NOMO-1 (cell line): ENCODE measurements at regions not wholly inside any gene's neighbourhood (a gene's known extent, or its start where the extent isn't known, plus 50 kb on each side); places are given as distances from the start of the nearest gene placed in this dataset.
"Not testable (repeated sequence)": the region's sequence is repeated elsewhere in the genome, so short reads cannot be mapped to it uniquely, and the experiment has no call there.

Experiments used
- DNase-seq, 2 experiments: peaks; one replicate each; lab custom pipeline; 2025; ENCODE audit not compliant: unreplicated experiment in 2 of 2; lab: John Stamatoyannopoulos, UW

GRCh38 chr12:114858388-114859146, 174.6 kb upstream of the TBX3 start:
- DNase-seq, result no peak

DNA sequence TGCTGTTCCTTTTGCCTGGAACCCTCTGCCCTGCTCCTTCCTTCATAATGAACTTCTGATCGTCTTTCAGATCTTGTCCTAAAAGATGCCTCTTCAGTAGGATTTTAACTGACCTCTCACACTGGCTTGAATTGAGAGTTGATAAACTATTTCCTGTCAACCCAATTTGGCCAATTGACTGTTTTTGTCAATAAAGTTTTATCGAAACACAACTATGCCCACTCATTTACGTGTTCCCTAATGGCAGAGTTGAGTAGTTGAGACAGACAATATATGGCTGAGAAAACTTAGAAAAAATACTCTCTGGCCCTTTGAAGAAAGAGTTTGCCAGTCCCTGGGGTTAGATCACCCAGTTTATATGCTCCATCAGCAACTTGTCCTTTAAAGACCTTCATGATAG, 171.7 kb upstream of the TBX3 start:
- no peak for DNase-seq

DNA sequence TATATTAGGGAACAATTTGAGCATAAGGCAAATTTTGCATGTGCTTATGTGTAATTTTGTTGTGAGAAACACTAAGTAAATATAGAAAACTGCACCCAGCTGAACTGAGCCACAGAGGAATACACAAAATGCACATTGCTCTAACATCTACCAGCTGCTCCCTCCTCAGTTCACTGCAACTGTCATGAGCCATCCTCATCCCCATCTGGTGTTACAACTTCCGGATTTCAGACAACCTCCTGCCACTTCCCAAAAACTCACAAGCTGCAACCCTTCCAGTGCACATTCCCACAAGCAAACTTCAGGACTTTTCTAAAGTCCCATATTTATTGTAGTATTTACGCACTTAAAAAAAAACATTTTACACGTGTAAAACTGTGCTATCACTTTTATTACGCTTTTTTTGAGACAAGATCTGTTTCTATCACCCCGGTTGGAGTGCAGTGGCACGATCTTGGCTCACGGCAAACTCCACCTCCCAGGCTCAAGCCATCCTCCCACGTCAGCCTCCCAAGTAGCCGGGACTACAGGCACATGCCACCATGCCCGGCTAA, 169.1 kb upstream of the TBX3 start:
- no peak for DNase-seq

- DNase-seq, result no peak
Measured at GRCh38 chr12:114851981-114852380, 168.0 kb upstream of the TBX3 start.

- no peak for DNase-seq
Measured at GRCh38 chr12:114850661-114851275, 166.8 kb upstream of the TBX3 start.

GRCh38 chr12:114848666-114849065, 164.7 kb upstream of the TBX3 start:
- DNase-seq, result no peak

DNA sequence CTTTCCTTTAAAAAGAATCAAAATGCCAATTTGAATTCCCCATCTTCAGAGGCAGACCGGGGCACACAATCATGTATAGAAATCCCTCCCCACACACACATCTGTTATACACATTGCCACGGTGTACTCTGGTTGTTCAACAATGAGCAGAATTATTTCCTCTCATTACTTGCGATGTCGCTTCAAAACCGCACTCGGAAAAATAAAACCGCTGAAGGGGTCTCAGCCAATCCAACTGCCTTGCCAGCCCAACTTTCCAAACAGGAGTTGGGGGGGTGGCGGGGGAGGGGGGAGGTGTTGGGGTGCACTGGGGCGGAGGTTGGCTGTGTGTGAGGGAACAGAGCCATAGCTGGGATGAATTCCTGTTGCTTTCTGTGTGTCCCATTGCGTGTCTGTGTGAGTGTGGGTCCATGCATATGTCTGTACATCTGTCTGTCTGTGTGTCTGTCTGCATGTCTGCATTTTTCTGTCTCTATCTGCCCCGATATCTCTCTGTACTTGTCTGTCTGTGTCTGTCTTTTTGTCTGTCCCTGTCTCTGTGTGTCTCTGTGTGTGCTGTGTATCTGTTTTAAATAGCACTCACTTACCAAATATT, 163.6 kb upstream of the TBX3 start:
- DNase-seq, result no peak

GRCh38 chr12:114846771-114847170, 162.8 kb upstream of the TBX3 start:
- no peak for DNase-seq

DNA sequence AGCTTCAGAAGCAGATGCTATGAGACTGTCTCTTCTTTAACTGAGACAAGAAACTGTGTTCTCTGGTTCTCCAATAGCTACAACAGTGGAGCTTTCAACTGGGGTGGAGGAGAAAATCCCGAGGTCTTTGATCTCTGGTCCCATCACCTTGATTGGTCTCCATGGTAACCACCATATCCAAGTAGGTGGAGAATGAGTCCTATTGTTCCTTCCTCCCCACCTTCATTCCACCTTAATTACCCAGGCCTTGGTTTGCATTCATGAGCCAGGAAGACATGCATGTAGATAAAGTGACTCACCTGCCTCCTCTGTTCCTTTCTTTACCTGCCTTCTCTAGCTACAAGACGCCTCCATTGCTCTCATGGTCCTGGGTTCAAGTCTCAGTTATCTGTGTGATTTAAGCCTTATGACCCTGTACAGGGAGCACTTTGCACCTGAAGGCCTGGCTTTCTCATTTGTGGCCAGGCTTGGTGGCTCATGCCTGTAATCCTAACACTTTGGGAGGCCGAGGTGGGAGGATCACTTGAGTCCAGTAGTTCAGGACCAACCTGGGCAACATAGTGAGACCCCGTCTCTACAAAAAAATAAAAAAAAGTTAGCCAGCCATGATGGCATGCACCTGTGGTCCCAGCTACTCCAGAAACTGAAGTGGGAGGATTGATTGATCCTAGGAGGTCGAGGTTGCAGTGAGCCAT, 157.7 kb upstream of the TBX3 start:
- no peak for DNase-seq

GRCh38 chr12:114838480-114838879, 154.5 kb upstream of the TBX3 start:
- no peak for DNase-seq

DNA sequence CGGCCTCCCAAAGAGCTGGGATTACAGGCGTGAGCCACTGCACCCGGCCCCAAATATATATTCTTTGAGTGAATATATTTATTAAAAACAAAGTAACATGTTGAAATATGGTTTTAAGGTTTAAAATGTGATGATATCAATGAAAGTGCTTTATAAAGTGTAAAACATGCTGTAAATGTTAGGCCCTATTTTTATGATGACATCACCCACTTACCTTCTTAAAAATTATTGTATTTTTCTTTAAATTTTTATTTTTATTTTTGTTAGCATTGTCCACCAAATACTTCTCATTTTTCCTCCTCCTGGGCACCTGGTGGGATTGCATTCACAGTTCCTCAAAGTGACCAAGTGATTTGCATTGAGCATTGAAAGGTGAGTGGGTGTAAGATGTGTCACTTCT, 152.6 kb upstream of the TBX3 start:
- no peak for DNase-seq

- no peak for DNase-seq
Measured at GRCh38 chr12:114835031-114835430, 151.1 kb upstream of the TBX3 start.

DNA sequence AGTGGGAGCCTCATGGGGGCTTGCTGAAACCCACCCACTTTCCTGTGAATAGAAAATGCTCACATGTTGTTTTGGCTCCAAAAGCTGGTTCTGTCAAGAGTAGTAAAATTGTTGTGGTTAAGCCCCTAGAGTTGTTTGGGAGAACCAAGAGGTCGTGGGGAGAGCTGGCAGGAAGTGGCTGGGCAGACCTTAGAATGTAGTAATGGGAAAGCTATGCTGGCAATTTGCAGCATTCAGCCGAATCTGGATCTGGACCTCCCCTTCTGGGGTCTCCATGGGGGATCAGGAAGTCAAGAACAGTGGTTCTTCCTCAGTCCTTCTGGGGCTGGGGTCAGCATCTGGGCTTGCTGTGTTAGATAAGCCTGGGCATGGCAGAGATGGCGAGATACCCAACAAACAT, 150.6 kb upstream of the TBX3 start:
- DNase-seq, result no peak

DNA sequence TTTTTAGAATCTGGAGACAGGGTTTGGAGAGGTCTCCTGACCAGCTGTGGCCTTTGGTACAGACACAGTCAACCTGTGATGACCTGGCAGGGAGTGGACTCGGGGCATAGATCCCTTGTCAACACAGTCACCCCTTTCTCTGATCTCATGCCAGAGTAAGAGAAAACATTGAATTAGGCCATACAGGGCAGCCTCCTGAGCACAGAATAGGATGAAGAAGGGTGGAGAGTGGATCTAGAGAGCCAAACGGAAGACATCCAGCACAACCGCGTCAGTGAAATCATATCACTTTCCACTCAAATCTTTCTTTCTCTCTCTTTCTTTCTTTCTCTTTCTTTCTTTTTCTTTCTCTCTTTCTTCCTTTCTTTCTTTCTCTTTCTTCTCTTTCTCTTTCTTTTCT, 145.9 kb upstream of the TBX3 start:
- DNase-seq, result no peak

- DNase-seq, result not testable (repeated sequence)
Measured at GRCh38 chr12:114829244-114829643, 145.3 kb upstream of the TBX3 start.

- no peak for DNase-seq
Measured at GRCh38 chr12:114827461-114827860, 143.5 kb upstream of the TBX3 start.

GRCh38 chr12:114826244-114826643, 142.3 kb upstream of the TBX3 start:
- DNase-seq, result no peak

DNA sequence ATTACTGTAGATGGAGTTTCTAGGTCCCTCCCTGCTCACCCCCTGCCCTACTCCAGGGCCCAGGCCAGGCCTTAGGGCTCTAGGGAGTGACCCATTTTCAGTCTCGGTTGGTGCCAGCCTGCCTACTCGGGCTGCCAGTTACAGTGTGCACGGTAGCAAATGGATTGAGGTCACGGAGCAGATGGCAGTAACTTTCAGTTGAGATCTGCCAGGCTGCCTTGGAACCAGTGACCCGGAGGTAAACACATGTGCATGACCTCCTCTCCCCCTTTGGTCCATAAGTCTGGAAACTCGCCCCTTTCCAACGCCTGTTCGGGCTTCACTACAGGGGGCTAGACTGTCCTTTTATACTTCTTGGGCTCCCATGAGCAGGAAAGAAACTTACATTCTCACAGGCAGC, 139.7 kb upstream of the TBX3 start:
- DNase-seq, result no peak

DNA sequence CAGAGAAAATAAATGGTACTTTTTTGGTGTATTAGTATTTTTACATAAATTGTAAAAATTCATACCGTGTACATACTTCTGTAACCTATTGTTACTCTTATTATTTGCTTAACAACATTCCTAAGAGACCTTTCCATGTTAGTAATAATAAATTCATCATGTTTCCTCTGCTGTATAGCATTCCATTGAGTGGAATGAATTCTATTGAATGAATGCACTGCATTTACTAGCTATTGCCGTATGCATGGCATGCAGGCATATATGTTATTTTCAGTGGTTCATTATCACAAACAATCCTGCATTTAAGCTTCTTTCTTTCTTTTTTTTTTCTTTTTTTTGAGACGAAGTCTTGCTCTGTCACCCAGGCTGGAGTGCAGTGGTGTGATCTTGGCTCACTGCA, 137.6 kb upstream of the TBX3 start:
- no peak for DNase-seq

DNA sequence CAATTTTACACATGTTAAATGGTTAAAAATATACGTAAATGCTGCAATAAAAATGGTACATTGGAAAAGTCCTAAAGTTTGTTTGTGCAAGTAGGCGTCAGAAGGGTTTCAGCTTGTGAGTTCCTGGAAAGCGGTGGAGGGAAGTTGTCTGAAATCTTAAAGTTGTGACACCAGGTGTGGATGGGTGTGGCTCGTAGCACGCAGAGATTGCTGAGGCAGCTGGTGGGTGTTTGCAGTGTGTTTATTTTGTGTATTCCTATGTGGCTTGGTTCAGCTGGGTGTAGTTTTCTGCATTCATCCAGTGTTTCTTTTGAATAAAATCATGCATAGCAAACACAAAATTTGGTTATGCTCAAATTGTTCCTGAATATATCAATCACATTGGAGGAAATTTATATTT, 136.8 kb upstream of the TBX3 start:
- peak in 1 of 2 experiments; percentile 5 for DNase-seq
